AG09309 (cell line): ENCODE measurements at regions not wholly inside any gene's neighbourhood (a gene's known extent, or its start where the extent isn't known, plus 50 kb on each side); places are given as distances from the start of the nearest gene placed in this dataset.
"Not testable (repeated sequence)": the region's sequence is repeated elsewhere in the genome, so short reads cannot be mapped to it uniquely, and the experiment has no call there.

ENCODE experiments used
- DNase-seq: peaks from one replicate; pipeline ENCODE4 v3.0.0-alpha.2; 2010; ENCODE audit warnings: low read depth
- H3K4me3 ChIP-seq: 2 replicates; pipeline ENCODE4 v1.5.1; 2011; ENCODE audit warnings: mild to moderate bottlenecking, low read depth, low read length, moderate library complexity; ENCODE audit not compliant: control insufficient read depth
- CTCF ChIP-seq: IDR thresholded peaks from 2 replicates; pipeline ENCODE4 v1.5.1; 2011; ENCODE audit warnings: mild to moderate bottlenecking, low read depth, low read length, inconsistent platforms; ENCODE audit not compliant: insufficient read depth, control insufficient read depth; ENCODE audit errors: missing control alignments

GRCh38 chr20:30164389-30164788 is 1093.1 kb upstream of the DEFB115 start:
- DNase-seq, result not testable (repeated sequence)

DNA sequence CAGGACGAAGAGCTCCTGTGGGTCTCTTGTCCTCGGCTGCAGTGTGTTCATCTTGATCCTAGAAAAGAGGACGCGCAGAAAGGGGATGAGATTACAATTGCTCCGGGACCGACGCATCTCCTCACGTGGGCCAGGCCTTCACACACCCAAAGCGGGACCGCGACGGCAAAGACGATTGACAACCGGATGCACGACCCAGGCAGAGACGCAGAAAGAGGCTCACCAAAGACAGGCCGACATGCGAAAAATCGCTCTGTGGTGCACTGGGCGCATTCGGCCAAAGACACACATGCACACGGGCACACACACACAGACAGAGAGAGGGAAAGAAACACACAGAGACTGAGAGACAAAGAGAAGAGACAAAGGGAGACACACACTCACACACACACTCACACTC is 1089.9 kb upstream of the DEFB115 start:
- H3K4me3 ChIP-seq, result no peak overlapping the region
- TF ChIP-seq CTCF, result no peak

More at GRCh38 chr20:30164389-30164788, 1093.1 kb upstream of the DEFB115 start:
- H3K4me3 ChIP-seq, result not testable (repeated sequence)

DNA sequence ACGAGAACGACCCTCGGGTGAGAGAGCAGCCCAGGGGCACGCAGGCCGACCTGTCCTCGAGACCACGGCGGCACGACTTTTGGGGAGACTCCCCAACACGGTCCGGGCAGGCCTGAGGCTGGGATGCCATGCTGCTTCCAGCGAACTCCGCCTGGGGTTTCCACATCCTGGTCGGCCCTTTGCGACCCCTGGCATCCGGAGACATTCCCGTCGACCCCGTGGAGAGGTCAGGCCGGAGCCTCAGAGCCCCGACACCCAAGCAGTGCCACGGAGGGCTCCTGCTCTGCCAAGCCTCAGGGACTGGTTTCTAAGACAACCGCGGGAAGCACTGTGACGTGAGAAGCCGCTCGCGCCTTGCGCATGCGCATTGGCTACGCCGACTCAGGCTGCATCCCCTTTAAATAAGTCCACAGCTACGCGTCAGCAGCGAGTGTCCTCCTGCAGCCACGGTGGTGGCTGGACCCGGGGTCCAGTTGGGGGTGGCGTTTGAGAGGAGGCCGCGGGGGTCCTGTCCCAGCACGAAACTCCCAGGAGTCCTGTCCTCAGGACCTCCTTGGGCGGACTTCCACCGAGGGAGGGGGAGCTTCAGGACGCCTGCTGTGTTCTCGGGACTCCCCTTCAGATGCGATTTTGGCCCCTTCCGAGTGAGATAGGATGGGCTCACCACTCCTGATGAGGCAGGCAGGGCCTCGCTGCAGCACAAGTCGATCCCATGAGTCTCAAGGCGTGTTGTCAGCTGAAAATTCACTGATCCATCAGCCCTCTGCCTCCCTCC is 1089.3 kb upstream of the DEFB115 start:
- no peak overlapping the region for H3K4me3 ChIP-seq
- no peak for TF ChIP-seq CTCF
- DNase-seq, result no peak

More for the DNA sequence above, 1089.9 kb upstream of the DEFB115 start:
- no peak for DNase-seq

DNA sequence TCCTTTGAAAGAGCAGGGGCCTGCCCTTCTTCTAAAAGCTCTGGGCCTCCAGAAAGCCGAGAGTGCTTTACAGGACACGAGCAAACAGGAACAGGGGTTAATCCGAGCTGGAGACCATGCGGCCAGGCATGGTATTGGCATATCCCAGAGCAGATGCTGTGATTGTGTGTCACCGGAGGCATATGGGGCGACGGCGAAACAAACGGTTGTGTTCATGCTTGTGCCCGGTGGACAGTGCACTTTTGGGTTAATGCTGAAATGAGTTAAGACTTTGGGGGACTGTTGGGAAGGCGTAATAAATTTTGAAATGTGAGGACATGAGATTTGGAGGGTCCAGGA is 1088.7 kb upstream of the DEFB115 start:
- H3K4me3 ChIP-seq, result no peak overlapping the region
- DNase-seq, result no peak
- TF ChIP-seq CTCF, result no peak

GRCh38 chr20:30175681-30176080 is 1081.8 kb upstream of the DEFB115 start:
- no peak for DNase-seq
- no peak for TF ChIP-seq CTCF
- no peak overlapping the region for H3K4me3 ChIP-seq

DNA sequence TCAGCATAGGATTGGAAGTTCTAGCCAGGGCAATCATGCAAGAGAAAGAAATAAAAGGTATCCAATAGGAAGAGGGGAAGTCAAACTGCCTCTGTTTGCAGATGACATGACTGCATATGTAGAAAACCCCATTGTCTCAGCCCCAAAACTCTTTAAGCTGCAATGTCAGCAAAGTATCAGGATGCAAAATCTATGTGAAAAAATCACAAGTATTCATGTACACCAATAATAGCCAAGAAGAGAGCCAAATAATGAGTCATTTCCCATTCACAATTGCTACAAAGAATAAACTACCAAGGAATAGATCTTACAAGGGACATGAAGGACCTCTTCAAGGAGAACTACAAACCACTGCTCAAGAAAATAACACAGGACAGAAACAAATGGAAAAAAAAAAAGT is 1074.3 kb upstream of the DEFB115 start:
- DNase-seq, H3K4me3 ChIP-seq: not testable (repeated sequence)

DNA sequence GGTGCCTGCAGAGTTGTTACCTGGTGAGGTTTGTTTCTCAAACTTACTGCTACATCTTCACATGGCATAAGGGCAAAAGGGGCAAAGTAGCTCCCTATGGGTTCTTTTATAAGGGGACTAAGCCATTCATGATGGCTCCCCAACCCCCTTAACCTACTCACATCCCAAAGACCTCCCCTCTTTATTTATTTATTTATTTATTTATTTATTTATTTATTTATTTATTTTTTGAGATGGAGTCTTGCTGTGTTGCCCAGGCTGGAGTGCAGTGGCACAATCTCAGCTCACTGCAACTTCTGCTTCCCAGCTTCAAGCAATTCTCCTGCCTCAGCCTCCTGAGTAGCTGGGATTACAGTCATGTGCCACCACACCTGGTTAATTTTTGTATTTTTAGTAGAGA is 1065.7 kb upstream of the DEFB115 start:
- H3K4me3 ChIP-seq, DNase-seq: not testable (repeated sequence)

DNA sequence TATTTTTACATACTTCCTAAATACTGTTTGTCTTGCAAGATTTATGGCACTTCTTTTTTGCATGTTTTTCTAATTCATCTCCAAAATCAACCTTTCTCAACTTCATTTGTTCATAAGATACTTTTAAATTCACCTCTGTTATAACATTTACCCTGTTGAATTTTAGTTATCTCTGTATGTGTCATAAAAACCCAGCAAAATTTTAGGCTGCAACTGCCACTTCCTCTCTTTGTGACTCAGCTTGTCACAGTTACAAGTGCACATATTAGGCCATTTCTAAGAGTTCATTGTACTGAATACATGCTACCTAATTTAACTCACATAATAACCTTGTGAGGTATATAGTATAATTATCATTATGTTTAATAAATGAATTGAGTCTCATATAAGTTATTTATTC is 1023.0 kb upstream of the DEFB115 start:
- not testable (repeated sequence) for DNase-seq, H3K4me3 ChIP-seq

DNA sequence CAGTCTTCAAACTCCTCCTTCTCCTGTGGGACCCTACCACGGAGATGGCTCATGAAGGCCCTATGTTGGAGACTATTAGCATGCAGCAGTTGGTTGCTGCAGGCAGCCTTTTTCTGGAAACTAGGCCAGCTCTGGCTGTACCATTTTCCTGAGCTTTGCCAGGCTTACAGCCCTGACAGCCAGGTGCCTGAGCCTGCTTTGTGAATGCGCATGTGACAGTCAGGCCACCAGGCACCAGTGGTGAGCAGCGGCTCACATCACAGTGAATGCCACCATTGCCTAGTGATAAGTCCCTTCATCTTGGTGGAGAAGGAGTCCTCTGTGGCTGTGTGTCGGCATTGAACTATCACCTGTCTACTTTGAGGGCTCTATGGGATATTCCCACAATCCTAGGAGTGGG is 982.4 kb upstream of the DEFB115 start:
- not testable (repeated sequence) for H3K4me3 ChIP-seq

More for the DNA sequence above, 982.4 kb upstream of the DEFB115 start:
- DNase-seq, result not testable (repeated sequence)
